LNCaP clone FGC (cell line): ENCODE measurements at regions not wholly inside any gene's neighbourhood (a gene's known extent, or its start where the extent isn't known, plus 50 kb on each side); places are given as distances from the start of the nearest gene placed in this dataset.

Experiments
- DNase-seq: peaks from one replicate; pipeline ENCODE4 v3.0.0-alpha.2; 2011; ENCODE audit warnings: low read depth
- H3K4me3 ChIP-seq: 2 replicates; pipeline ENCODE4 v1.5.1; 2011; ENCODE audit warnings: mild to moderate bottlenecking, low read depth, low read length, control low read depth
- TF ChIP-seq, protein P1 (sequence below): IDR thresholded peaks from 2 replicates; pipeline ENCODE4 v1.5.1; 2012; ENCODE audit warnings: mild to moderate bottlenecking; ENCODE audit not compliant: control insufficient read depth, insufficient read depth; ENCODE audit errors: extremely low read depth

DNA sequence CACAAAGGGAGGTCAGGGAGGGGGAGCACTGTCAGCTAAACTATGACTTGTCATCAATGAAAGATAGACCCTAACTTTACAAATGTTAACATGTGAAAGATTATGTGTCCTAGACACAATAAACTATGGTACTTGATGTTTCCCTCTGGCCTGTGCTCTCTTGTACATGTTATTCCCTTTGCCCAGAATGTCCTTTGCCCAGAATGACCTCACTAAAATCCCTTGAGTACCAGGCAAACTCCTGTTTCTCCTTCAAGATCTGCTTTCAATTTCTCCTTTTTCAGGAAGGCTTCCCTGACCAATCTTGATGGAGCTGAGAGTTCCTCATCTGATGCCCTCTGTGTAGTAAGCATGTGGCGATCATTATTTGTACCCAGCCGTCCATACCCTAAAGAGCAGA lies 143.1 kb downstream of the ZNF365 start:
- no peak for DNase-seq
- TF ChIP-seq, protein P1, sequence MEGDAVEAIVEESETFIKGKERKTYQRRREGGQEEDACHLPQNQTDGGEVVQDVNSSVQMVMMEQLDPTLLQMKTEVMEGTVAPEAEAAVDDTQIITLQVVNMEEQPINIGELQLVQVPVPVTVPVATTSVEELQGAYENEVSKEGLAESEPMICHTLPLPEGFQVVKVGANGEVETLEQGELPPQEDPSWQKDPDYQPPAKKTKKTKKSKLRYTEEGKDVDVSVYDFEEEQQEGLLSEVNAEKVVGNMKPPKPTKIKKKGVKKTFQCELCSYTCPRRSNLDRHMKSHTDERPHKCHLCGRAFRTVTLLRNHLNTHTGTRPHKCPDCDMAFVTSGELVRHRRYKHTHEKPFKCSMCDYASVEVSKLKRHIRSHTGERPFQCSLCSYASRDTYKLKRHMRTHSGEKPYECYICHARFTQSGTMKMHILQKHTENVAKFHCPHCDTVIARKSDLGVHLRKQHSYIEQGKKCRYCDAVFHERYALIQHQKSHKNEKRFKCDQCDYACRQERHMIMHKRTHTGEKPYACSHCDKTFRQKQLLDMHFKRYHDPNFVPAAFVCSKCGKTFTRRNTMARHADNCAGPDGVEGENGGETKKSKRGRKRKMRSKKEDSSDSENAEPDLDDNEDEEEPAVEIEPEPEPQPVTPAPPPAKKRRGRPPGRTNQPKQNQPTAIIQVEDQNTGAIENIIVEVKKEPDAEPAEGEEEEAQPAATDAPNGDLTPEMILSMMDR: no peak
- no peak overlapping the region for H3K4me3 ChIP-seq

DNA sequence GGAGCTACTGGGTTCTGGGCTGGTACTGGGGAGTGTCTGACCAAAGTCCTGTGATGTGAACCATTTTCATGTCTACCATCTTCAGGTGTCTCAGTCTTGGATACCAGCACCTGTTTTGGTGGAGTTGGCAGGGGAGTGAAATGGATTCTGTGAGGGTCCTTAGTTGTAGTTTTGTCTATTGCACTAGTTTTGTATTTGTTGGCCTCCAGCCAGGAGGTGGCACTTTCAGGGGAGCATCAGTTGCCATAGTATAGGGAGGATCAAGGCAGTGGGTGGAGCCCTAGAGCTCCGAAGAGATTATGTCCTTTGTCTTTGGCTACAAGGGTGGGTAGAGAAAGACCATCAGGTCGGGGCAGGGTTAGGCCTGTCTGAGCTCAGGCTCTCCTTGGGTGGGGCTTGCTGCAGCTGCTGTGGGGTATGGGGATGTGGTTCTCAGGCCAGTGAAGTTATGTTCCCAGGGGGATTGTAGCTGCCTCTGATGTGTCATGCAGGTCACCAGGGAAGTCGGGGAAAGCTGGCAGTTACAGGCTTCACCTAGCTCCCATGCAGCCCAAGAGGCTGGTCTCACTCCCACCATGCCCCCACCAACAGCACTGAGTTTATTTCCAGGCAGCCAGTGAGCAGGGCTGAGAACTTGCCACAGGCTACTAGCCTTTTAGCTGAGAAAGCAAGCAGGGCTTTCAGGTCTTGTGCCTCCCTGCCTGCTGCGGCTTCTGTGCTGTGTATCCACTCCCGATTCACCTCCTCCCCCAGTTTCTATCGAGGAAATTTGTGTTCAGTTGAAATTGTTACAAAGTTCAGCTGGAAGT lies 153.1 kb downstream of the ZNF365 start:
- no peak overlapping the region for H3K4me3 ChIP-seq
- DNase-seq: no peak
- TF ChIP-seq, protein P1: no peak

- TF ChIP-seq, protein P1: no peak
- no peak overlapping the region for H3K4me3 ChIP-seq
- DNase-seq: no peak
Measured at GRCh38 chr10:62528441-62528840, 154.3 kb downstream of the ZNF365 start.

- H3K4me3 ChIP-seq: no peak overlapping the region
- TF ChIP-seq, protein P1: no peak
- no peak for DNase-seq
Measured at GRCh38 chr10:62529396-62529795, 155.2 kb downstream of the ZNF365 start.

- TF ChIP-seq, protein P1: no peak
- no peak overlapping the region for H3K4me3 ChIP-seq
- DNase-seq: no peak
Measured at GRCh38 chr10:62534031-62534430, 159.9 kb downstream of the ZNF365 start.

- no peak for DNase-seq
- TF ChIP-seq, protein P1: no peak
- no peak overlapping the region for H3K4me3 ChIP-seq
Measured at GRCh38 chr10:62538606-62539005, 164.4 kb downstream of the ZNF365 start.

- no peak overlapping the region for H3K4me3 ChIP-seq
- DNase-seq: no peak
- TF ChIP-seq, protein P1: no peak
Measured at GRCh38 chr10:62540389-62540788, 166.2 kb downstream of the ZNF365 start.
